Muscle layer of colon (tissue), 2 donors: ENCODE measurements at regions not wholly inside any gene's neighbourhood (a gene's known extent, or its start where the extent isn't known, plus 50 kb on each side); places are given as distances from the start of the nearest gene placed in this dataset.

Experiments
- H3K27ac ChIP-seq: one replicate; pipeline ENCODE4 v1.7.0; 2013; ENCODE audit warnings: low read depth, mild to moderate bottlenecking, low read length, moderate library complexity
- H3K27me3 ChIP-seq, 2 donors: one replicate each; pipeline ENCODE4 v1.7.0; 2013; ENCODE audit warnings: low read length in 2 of 2, mild to moderate bottlenecking in 2 of 2; ENCODE audit not compliant: insufficient read depth in 2 of 2, control insufficient read depth in 1 of 2
- H3K36me3 ChIP-seq: one replicate; pipeline ENCODE4 v1.7.0; 2013; ENCODE audit warnings: mild to moderate bottlenecking, low read length; ENCODE audit not compliant: insufficient read depth
- H3K4me1 ChIP-seq: one replicate; pipeline ENCODE4 v1.7.0; 2013; ENCODE audit warnings: mild to moderate bottlenecking, low read length; ENCODE audit not compliant: insufficient read depth
- H3K4me3 ChIP-seq, 2 donors: one replicate each; pipeline ENCODE4 v1.7.0; 2013; ENCODE audit warnings: low read length in 2 of 2, low read depth in 1 of 2, mild to moderate bottlenecking in 1 of 2, moderate library complexity in 1 of 2
- H3K9ac ChIP-seq: one replicate; pipeline ENCODE4 v1.7.0; 2013; ENCODE audit warnings: low read length
- H3K9me3 ChIP-seq: one replicate; pipeline ENCODE4 v1.7.0; 2013; ENCODE audit warnings: mild to moderate bottlenecking, low read length
- donor health status: abdominal sarcoma.
- donor health status: Adenocarcinoma of cecum.

- no peaks in the 10 kb centered on the region for H3K36me3 ChIP-seq
- H3K27ac ChIP-seq, result no peak overlapping the region
- H3K4me3 ChIP-seq, result no peak overlapping the region
- H3K4me1 ChIP-seq, result no peaks in the 10 kb centered on the region
- no peaks in the 10 kb centered on the region for H3K9me3 ChIP-seq
- no peaks in the 10 kb centered on the region for H3K27me3 ChIP-seq
- H3K9ac ChIP-seq, result no peak overlapping the region
Observed at GRCh38 chr2:191614759-191615158, 63.2 kb upstream of the NABP1 start.

- Histone ChIP-seq H3K9ac (no peak overlapping the region), H3K27ac (no peak overlapping the region), H3K9me3 (no peaks in the 10 kb centered on the region), H3K4me1 (no peaks in the 10 kb centered on the region), H3K36me3 (no peaks in the 10 kb centered on the region), H3K27me3 (no peaks in the 10 kb centered on the region), H3K4me3 (no peak overlapping the region)
Observed at GRCh38 chr2:191615596-191615995, 62.3 kb upstream of the NABP1 start.

GRCh38 chr2:191617575-191617974 lies 60.4 kb upstream of the NABP1 start:
- Histone ChIP-seq H3K36me3 (no peaks in the 10 kb centered on the region), H3K27ac (no peak overlapping the region), H3K9ac (no peak overlapping the region), H3K4me1 (no peaks in the 10 kb centered on the region), H3K9me3 (no peaks in the 10 kb centered on the region), H3K27me3 (no peaks in the 10 kb centered on the region), H3K4me3 (no peak overlapping the region)

- Histone ChIP-seq H3K36me3 (no peaks in the 10 kb centered on the region), H3K27ac (no peak overlapping the region), H3K9me3 (no peaks in the 10 kb centered on the region), H3K9ac (no peak overlapping the region), H3K27me3 (no peaks in the 10 kb centered on the region), H3K4me3 (no peak overlapping the region), H3K4me1 (no peaks in the 10 kb centered on the region)
Observed at GRCh38 chr2:191618046-191618780, 59.7 kb upstream of the NABP1 start.

GRCh38 chr2:191618786-191619185 lies 59.1 kb upstream of the NABP1 start:
- H3K4me1 ChIP-seq, result no peaks in the 10 kb centered on the region
- H3K4me3 ChIP-seq, result no peak overlapping the region
- H3K27ac ChIP-seq, result no peak overlapping the region
- no peaks in the 10 kb centered on the region for H3K27me3 ChIP-seq
- H3K36me3 ChIP-seq, result no peaks in the 10 kb centered on the region
- no peak overlapping the region for H3K9ac ChIP-seq
- H3K9me3 ChIP-seq, result no peaks in the 10 kb centered on the region

- Histone ChIP-seq H3K4me1 (no peaks in the 10 kb centered on the region), H3K9me3 (no peaks in the 10 kb centered on the region), H3K36me3 (no peaks in the 10 kb centered on the region), H3K9ac (no peak overlapping the region), H3K4me3 (no peak overlapping the region), H3K27me3 (no peaks in the 10 kb centered on the region), H3K27ac (no peak overlapping the region)
Observed at GRCh38 chr2:191620144-191620543, 57.8 kb upstream of the NABP1 start.

GRCh38 chr2:191622374-191623320 lies 55.3 kb upstream of the NABP1 start:
- no peak overlapping the region for H3K9ac ChIP-seq
- no peaks in the 10 kb centered on the region for H3K36me3 ChIP-seq
- H3K4me3 ChIP-seq, result no peak overlapping the region
- H3K9me3 ChIP-seq, result no peaks in the 10 kb centered on the region
- H3K27ac ChIP-seq, result no peak overlapping the region
- H3K4me1 ChIP-seq, result no peaks in the 10 kb centered on the region
- no peaks in the 10 kb centered on the region for H3K27me3 ChIP-seq

- no peak overlapping the region for H3K4me3 ChIP-seq
- H3K9ac ChIP-seq, result no peak overlapping the region
- no peaks in the 10 kb centered on the region for H3K36me3 ChIP-seq
- H3K27ac ChIP-seq, result no peak overlapping the region
- no peaks in the 10 kb centered on the region for H3K4me1 ChIP-seq
- no peaks in the 10 kb centered on the region for H3K27me3 ChIP-seq
- H3K9me3 ChIP-seq, result no peaks in the 10 kb centered on the region
Observed at GRCh38 chr2:191625016-191625415, 52.9 kb upstream of the NABP1 start.

GRCh38 chr2:191625446-191625845 lies 52.5 kb upstream of the NABP1 start:
- no peaks in the 10 kb centered on the region for H3K4me1 ChIP-seq
- H3K9me3 ChIP-seq, result no peaks in the 10 kb centered on the region
- H3K27ac ChIP-seq, result no peak overlapping the region
- no peaks in the 10 kb centered on the region for H3K27me3 ChIP-seq
- H3K9ac ChIP-seq, result no peak overlapping the region
- H3K4me3 ChIP-seq, result no peak overlapping the region
- H3K36me3 ChIP-seq, result no peaks in the 10 kb centered on the region

GRCh38 chr2:191626497-191627151 lies 51.3 kb upstream of the NABP1 start:
- no peaks in the 10 kb centered on the region for H3K9me3 ChIP-seq
- no peaks in the 10 kb centered on the region for H3K4me1 ChIP-seq
- no peak overlapping the region for H3K9ac ChIP-seq
- H3K27ac ChIP-seq, result no peak overlapping the region
- no peak overlapping the region for H3K4me3 ChIP-seq
- no peaks in the 10 kb centered on the region for H3K36me3 ChIP-seq
- H3K27me3 ChIP-seq, result no peaks in the 10 kb centered on the region

GRCh38 chr2:191627518-191627917 lies 50.4 kb upstream of the NABP1 start:
- no peak overlapping the region for H3K4me3 ChIP-seq
- no peaks in the 10 kb centered on the region for H3K27me3 ChIP-seq
- no peaks in the 10 kb centered on the region for H3K4me1 ChIP-seq
- no peaks in the 10 kb centered on the region for H3K36me3 ChIP-seq
- no peak overlapping the region for H3K9ac ChIP-seq
- H3K9me3 ChIP-seq, result no peaks in the 10 kb centered on the region
- H3K27ac ChIP-seq, result no peak overlapping the region
